ENCODE measurements at regions not wholly inside any gene's neighbourhood (a gene's known extent, or its start where the extent isn't known, plus 50 kb on each side); places are given as distances from the start of the nearest gene placed in this dataset.

GRCh38 chr1:88145752-88146151 lies 538.3 kb upstream of the PKN2 start:
- DNase-seq (ENCODE audit: low read depth): peak; percentile 4
- TF ChIP-seq CTCF (IDR thresholded peaks at IDR 0.05; ENCODE audit: insufficient read depth, low read depth, low read length): no peak

GRCh38 chr1:88149686-88150085 lies 534.4 kb upstream of the PKN2 start:
- no peak for TF ChIP-seq CTCF (IDR thresholded peaks at IDR 0.05; ENCODE audit: insufficient read depth, low read depth, low read length)
- no peak overlapping the region for H3K4me3 ChIP-seq (ENCODE audit: low read depth, low read length)
- no peak for DNase-seq (ENCODE audit: low read depth)

More at GRCh38 chr1:88145752-88146151, 538.3 kb upstream of the PKN2 start:
- H3K4me3 ChIP-seq (ENCODE audit: low read depth, low read length): no peak overlapping the region

GRCh38 chr1:88150330-88150729 lies 533.7 kb upstream of the PKN2 start:
- H3K4me3 ChIP-seq (ENCODE audit: low read depth, low read length): no peak overlapping the region
- no peak for DNase-seq (ENCODE audit: low read depth)
- no peak for TF ChIP-seq CTCF (IDR thresholded peaks at IDR 0.05; ENCODE audit: insufficient read depth, low read depth, low read length)

- no peak for DNase-seq (ENCODE audit: low read depth)
- TF ChIP-seq CTCF (IDR thresholded peaks at IDR 0.05; ENCODE audit: insufficient read depth, low read depth, low read length): no peak
- no peak overlapping the region for H3K4me3 ChIP-seq (ENCODE audit: low read depth, low read length)
Observed at GRCh38 chr1:88163187-88163586, 520.9 kb upstream of the PKN2 start.

GRCh38 chr1:88168126-88168525 lies 515.9 kb upstream of the PKN2 start:
- no peak for TF ChIP-seq CTCF (IDR thresholded peaks at IDR 0.05; ENCODE audit: insufficient read depth, low read depth, low read length)
- no peak for DNase-seq (ENCODE audit: low read depth)
- no peak overlapping the region for H3K4me3 ChIP-seq (ENCODE audit: low read depth, low read length)

- DNase-seq (ENCODE audit: low read depth): no peak
- no peak for TF ChIP-seq CTCF (IDR thresholded peaks at IDR 0.05; ENCODE audit: insufficient read depth, low read depth, low read length)
- no peak overlapping the region for H3K4me3 ChIP-seq (ENCODE audit: low read depth, low read length)
Observed at GRCh38 chr1:88169139-88169538, 514.9 kb upstream of the PKN2 start.

GRCh38 chr1:88169939-88170338 lies 514.1 kb upstream of the PKN2 start:
- no peak for DNase-seq (ENCODE audit: low read depth)
- H3K4me3 ChIP-seq (ENCODE audit: low read depth, low read length): no peak overlapping the region
- TF ChIP-seq CTCF (IDR thresholded peaks at IDR 0.05; ENCODE audit: insufficient read depth, low read depth, low read length): no peak
